Sigmoid colon (tissue), 6 donors: ENCODE measurements at regions not wholly inside any gene's neighbourhood (a gene's known extent, or its start where the extent isn't known, plus 50 kb on each side); places are given as distances from the start of the nearest gene placed in this dataset.
A peak's percentile ranks its signal among the peaks of the same experiment; 100 is the strongest.

Source experiments
- DNase-seq: peaks from one replicate; pipeline ENCODE4 v3.0.0-alpha.2; 2019
- H3K27ac ChIP-seq, 4 donors: fragments of 200-600 bp; sonication (generic); one replicate each; pipeline ENCODE4 v1.5.1; 2016 to 2019; ENCODE audit warnings: mild to moderate bottlenecking in 1 of 4
- H3K27me3 ChIP-seq, 3 donors: fragments of 200-600 bp; sonication (generic); one replicate each; pipeline ENCODE4 v1.5.1; 2019; ENCODE audit warnings: mild to moderate bottlenecking in 1 of 3
- H3K36me3 ChIP-seq, 4 donors: fragments of 200-600 bp; sonication (generic); one replicate each; pipeline ENCODE4 v1.5.1; 2016 to 2019
- H3K4me1 ChIP-seq, 4 donors: fragments of 200-600 bp; sonication (generic); one replicate each; pipeline ENCODE4 v1.5.1; 2017 to 2019
- H3K4me3 ChIP-seq, 4 donors: fragments of 200-600 bp; sonication (generic); one replicate each; pipeline ENCODE4 v1.5.1; 2017 to 2019; ENCODE audit warnings: mild to moderate bottlenecking in 2 of 4, moderate library complexity in 1 of 4
- H3K9me3 ChIP-seq, 4 donors: fragments of 200-600 bp in 3 of 4; sonication (generic) in 3 of 4; one replicate each; pipeline versions ENCODE4 v1.5.1 to v1.6.1; 2013 to 2019
- EP300 ChIP-seq, 4 donors: sonication (generic); formaldehyde crosslinking; IDR thresholded peaks; one replicate each; pipeline ENCODE4 v1.6.1; 2017; ENCODE audit warnings: antibody characterized with exemption in 4 of 4
- POLR2A ChIP-seq, 2 donors: fragments of 450-650 bp; IDR thresholded peaks; one replicate each; pipeline ENCODE4 v1.6.1; 2016; ENCODE audit warnings: antibody characterized with exemption in 2 of 2, mild to moderate bottlenecking in 2 of 2, moderate library complexity in 2 of 2
- POLR2AphosphoS5 ChIP-seq, 4 donors: sonication (generic); formaldehyde crosslinking; IDR thresholded peaks; one replicate each; pipeline ENCODE4 v1.6.1; 2017; ENCODE audit warnings: antibody characterized with exemption in 4 of 4
- WGBS, 2 donors: extraction: QIAGEN DNeasy Blood & Tissue Kit; methylation state at CpG; one replicate each; pipeline ENCODE4 v1.1.7; 2013; 5-methylcytosine and 5-hydroxymethylcytosine counted together
- intact Hi-C: fragments of 100-400 bp; cut with DNase I; formaldehyde crosslinking; loops from one replicate; pipeline ENCODE4 v1.15.1; 2023
- TF ChIP-seq, protein P1 (sequence below), 4 experiments: fragments of 450-650 bp in 3 of 4; fragments of 200-600 bp in 1 of 4; IDR thresholded peaks; one replicate each; pipeline ENCODE4 v1.5.1; 2016 to 2019; ENCODE audit warnings: antibody characterized with exemption in 4 of 4, mild to moderate bottlenecking in 3 of 4, moderate library complexity in 2 of 4
- donor health status: healthy with polysubstance abuse.
- donor health status: healthy.

- Histone ChIP-seq H3K4me1 (no peaks in the 10 kb centered on the region), H3K27me3 (peaks cover 5 to 60% (median 5%) of the 10 kb centered on the region in 3 donors), H3K9me3 (no peaks in the 10 kb centered on the region), H3K4me3 (no peak overlapping the region), H3K36me3 (no peaks in the 10 kb centered on the region), H3K27ac (peak overlapping the region; percentile 41 to 47 (median 44))
- no peak for TF ChIP-seq POLR2AphosphoS5 (IDR thresholded peaks at IDR 0.05)
- TF ChIP-seq EP300 (IDR thresholded peaks at IDR 0.05), result no peak
- TF ChIP-seq, protein P1, sequence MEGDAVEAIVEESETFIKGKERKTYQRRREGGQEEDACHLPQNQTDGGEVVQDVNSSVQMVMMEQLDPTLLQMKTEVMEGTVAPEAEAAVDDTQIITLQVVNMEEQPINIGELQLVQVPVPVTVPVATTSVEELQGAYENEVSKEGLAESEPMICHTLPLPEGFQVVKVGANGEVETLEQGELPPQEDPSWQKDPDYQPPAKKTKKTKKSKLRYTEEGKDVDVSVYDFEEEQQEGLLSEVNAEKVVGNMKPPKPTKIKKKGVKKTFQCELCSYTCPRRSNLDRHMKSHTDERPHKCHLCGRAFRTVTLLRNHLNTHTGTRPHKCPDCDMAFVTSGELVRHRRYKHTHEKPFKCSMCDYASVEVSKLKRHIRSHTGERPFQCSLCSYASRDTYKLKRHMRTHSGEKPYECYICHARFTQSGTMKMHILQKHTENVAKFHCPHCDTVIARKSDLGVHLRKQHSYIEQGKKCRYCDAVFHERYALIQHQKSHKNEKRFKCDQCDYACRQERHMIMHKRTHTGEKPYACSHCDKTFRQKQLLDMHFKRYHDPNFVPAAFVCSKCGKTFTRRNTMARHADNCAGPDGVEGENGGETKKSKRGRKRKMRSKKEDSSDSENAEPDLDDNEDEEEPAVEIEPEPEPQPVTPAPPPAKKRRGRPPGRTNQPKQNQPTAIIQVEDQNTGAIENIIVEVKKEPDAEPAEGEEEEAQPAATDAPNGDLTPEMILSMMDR (IDR thresholded peaks at IDR 0.05), result no peak
- no peak for TF ChIP-seq POLR2A (IDR thresholded peaks at IDR 0.05)
- WGBS, 2 donors, result 83 to 87% methylated on average over 37 of the region's 37 CpGs
- peak; percentile 51 for DNase-seq
- intact Hi-C loops, result no loop called here
Measured at GRCh38 chr16:86681031-86681756, 102.8 kb downstream of the FOXL1 start.

DNA sequence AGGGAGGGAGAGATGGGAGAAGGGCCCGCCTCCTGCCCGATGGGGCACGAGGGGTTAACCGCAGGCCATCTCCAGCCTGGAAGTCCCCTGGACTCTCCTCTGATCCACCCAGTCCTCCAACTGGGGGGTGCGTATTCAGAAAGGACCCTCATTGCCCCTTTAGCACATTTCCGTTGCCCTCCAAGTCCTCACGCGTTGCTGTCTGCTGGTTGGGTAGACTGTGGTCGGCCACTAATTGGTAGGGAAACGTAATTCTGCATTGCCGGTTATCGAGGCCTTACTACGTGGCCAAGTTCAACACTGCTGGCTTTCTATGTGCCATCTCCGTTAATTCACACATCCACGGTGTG is 103.4 kb downstream of the FOXL1 start:
- intact Hi-C loops, result no loop called here
- Histone ChIP-seq H3K27ac (peak overlapping the region; percentile 41 to 47 (median 44)), H3K4me3 (no peak overlapping the region), H3K4me1 (no peaks in the 10 kb centered on the region), H3K36me3 (no peaks in the 10 kb centered on the region), H3K27me3 (peaks cover 5 to 54% (median 5%) of the 10 kb centered on the region in 3 donors), H3K9me3 (no peaks in the 10 kb centered on the region)
- DNase-seq, result peak; percentile 48
- 92% methylated on average over 15 of the region's 15 CpGs for WGBS, 2 donors
- no peak for TF ChIP-seq POLR2A (IDR thresholded peaks at IDR 0.05)
- TF ChIP-seq POLR2AphosphoS5 (IDR thresholded peaks at IDR 0.05), result no peak
- TF ChIP-seq, protein P1 (IDR thresholded peaks at IDR 0.05), result no peak
- no peak for TF ChIP-seq EP300 (IDR thresholded peaks at IDR 0.05)

DNA sequence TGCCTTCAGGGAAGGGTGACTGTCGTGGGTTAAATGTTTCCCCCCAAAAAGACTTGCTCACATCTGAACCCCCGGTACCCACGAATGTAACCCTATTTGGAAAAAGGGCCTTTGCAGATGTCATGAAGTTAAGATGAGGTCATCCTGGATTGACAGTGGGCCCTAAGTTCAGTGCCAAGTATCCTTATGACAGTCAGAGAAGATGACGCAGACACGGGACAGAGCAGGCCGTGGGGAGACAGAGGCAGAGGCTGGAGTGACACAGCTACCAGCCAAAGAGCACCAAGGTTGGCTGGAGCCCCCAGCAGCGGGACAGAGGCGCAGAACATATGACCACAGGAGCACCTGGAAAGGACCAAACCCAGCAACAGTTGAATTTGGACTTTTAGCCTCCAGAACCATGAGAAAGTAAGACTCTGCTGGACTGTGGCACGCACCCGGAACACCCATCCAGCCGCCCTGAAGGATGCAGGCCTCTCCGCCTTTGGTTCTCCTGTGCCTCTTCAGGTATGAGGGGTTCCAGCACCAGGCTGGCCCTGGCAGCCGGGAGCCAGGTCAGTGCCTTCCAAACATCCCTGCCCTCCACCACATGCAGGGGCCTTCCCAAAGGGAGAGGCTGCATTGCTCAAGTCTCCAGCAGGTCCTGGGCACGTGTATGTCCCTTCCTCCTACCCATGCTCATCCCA is 104.0 kb downstream of the FOXL1 start:
- peak; percentile 26 for DNase-seq
- 76 to 88% methylated on average over 14 of the region's 14 CpGs for WGBS, 2 donors
- intact Hi-C loops, result no loop called here
- Histone ChIP-seq H3K27me3 (peaks cover 5 to 52% (median 5%) of the 10 kb centered on the region in 3 donors), H3K27ac (peak overlapping the region in 2 of 4 donors; percentile 42 to 45), H3K9me3 (no peaks in the 10 kb centered on the region), H3K4me3 (no peak overlapping the region), H3K4me1 (no peaks in the 10 kb centered on the region), H3K36me3 (no peaks in the 10 kb centered on the region)
- TF ChIP-seq POLR2A (IDR thresholded peaks at IDR 0.05) (no peak), POLR2AphosphoS5 (IDR thresholded peaks at IDR 0.05) (no peak), EP300 (IDR thresholded peaks at IDR 0.05) (no peak)
- TF ChIP-seq, protein P1 (IDR thresholded peaks at IDR 0.05), result no peak

- 66 to 77% methylated on average over 8 of the region's 8 CpGs for WGBS, 2 donors
- Histone ChIP-seq H3K9me3 (no peaks in the 10 kb centered on the region), H3K4me3 (no peak overlapping the region), H3K4me1 (no peaks in the 10 kb centered on the region), H3K27me3 (peaks cover 5 to 48% (median 5%) of the 10 kb centered on the region in 3 donors), H3K27ac (no peak overlapping the region), H3K36me3 (no peaks in the 10 kb centered on the region)
- intact Hi-C loops, result no loop called here
- DNase-seq, result peak; percentile 40
- no peak for TF ChIP-seq POLR2A (IDR thresholded peaks at IDR 0.05)
- TF ChIP-seq POLR2AphosphoS5 (IDR thresholded peaks at IDR 0.05), result no peak
- TF ChIP-seq EP300 (IDR thresholded peaks at IDR 0.05), result no peak
- TF ChIP-seq, protein P1 (IDR thresholded peaks at IDR 0.05), result no peak
Measured at GRCh38 chr16:86683441-86684194, 105.3 kb downstream of the FOXL1 start.
